ENCODE measurements at regions not wholly inside any gene's neighbourhood (a gene's known extent, or its start where the extent isn't known, plus 50 kb on each side); places are given as distances from the start of the nearest gene placed in this dataset.

DNA sequence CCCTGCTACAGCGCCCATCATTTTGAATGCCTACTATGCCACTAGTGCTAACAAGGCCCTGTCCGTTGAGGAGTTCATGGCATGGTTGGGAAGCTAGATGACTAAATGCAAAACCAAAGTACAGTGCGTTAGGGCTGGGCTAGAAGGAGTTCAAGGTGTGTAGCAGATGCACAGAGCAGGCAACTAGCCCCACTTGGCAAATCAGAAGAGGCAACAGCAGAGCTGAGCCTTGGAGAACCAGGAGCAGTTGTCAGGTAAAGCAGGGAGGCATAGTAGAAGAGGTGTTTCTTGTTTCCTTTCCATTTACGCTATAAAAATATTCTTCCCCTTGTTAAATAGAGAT, 146.6 kb upstream of the CPEB2 start:
- peak; percentile 49 for DNase-seq (ENCODE audit: low read depth)
- TF ChIP-seq, protein P1, sequence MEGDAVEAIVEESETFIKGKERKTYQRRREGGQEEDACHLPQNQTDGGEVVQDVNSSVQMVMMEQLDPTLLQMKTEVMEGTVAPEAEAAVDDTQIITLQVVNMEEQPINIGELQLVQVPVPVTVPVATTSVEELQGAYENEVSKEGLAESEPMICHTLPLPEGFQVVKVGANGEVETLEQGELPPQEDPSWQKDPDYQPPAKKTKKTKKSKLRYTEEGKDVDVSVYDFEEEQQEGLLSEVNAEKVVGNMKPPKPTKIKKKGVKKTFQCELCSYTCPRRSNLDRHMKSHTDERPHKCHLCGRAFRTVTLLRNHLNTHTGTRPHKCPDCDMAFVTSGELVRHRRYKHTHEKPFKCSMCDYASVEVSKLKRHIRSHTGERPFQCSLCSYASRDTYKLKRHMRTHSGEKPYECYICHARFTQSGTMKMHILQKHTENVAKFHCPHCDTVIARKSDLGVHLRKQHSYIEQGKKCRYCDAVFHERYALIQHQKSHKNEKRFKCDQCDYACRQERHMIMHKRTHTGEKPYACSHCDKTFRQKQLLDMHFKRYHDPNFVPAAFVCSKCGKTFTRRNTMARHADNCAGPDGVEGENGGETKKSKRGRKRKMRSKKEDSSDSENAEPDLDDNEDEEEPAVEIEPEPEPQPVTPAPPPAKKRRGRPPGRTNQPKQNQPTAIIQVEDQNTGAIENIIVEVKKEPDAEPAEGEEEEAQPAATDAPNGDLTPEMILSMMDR (IDR thresholded peaks at IDR 0.05; ENCODE audit: insufficient read depth, low read depth, low read length, missing control alignments), result no peak
- H3K4me3 ChIP-seq (ENCODE audit: low read depth, low read length), result no peak overlapping the region

DNA sequence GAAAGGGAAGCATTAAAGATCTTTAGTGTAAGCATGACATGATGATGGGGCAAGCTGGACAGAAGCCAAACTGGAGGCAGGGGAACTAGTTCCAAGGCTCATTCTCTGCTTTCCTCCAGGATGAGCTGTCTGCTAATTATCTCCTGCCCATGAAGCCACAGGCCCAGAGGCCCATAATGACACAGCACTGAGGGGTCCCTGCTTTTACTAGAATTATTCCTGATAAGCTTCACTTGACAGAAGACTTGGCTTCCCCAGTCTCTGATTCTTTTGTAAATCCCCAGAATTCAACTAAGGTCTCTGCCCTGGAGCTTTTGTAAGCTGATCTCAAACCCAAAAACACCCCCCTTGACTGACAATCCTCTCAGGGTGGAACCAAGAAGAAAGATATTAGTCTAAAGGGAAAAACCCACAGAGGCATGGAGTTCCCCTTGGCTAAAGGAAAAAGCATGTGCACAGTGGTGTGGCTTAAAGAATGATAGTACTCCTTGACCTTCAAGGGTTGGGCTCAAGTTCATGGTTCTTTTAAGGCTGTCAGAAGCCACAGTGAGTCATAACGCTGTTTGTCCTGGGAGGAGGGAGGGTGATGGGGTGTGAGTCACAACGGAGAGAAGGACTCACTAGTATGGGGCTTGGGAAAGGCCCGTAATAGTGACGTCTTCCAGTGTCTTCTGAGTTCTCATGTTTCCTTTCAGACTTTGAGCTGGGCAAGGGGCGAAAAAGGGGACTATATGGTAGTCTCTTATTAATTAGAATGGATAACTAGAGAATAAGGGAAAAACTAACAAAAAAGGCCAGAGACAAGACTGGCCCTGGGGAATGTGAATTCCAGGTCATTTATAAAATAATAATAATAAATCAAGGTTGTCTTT, 146.0 kb upstream of the CPEB2 start:
- no peak overlapping the region for H3K4me3 ChIP-seq (ENCODE audit: low read depth, low read length)
- TF ChIP-seq, protein P1 (IDR thresholded peaks at IDR 0.05; ENCODE audit: insufficient read depth, low read depth, low read length, missing control alignments), result no peak
- DNase-seq (ENCODE audit: low read depth), result peak; percentile 94

DNA sequence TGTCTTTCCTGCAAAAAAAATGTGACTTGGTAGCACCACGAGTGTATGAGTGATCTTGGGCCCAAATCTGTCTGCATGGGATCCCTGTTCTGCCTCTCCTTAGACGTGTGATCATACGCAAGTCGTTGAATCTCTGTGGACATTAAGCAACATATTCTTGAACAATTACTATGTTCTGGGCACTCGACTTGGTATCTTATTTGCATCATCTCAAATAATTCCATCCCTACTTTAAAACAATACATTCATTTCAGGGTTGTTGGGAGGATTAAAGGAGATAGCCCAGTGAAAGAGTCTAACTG, 145.4 kb upstream of the CPEB2 start:
- TF ChIP-seq, protein P1 (IDR thresholded peaks at IDR 0.05; ENCODE audit: insufficient read depth, low read depth, low read length, missing control alignments), result no peak
- DNase-seq (ENCODE audit: low read depth), result no peak
- H3K4me3 ChIP-seq (ENCODE audit: low read depth, low read length), result no peak overlapping the region

DNA sequence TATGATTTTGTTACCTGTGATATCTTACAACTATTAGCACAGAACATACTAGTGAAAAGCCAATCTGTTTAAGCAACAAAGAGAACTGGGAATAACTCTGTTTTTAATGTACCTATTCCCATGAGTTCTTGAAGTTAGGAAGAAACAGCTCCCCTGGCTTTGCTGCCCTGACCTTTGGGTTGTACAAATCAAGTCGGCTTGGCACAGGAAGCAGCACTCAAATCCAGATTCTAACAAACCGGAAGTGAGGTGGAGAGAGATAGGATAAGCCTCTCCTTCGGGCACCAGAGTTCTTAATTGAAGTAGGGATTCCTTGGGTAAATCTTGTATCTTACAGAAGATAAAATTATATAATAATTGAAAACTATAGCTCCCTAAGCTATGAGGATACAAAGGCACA, 144.8 kb upstream of the CPEB2 start:
- DNase-seq (ENCODE audit: low read depth), result no peak
- TF ChIP-seq, protein P1 (IDR thresholded peaks at IDR 0.05; ENCODE audit: insufficient read depth, low read depth, low read length, missing control alignments), result no peak
- no peak overlapping the region for H3K4me3 ChIP-seq (ENCODE audit: low read depth, low read length)

DNA sequence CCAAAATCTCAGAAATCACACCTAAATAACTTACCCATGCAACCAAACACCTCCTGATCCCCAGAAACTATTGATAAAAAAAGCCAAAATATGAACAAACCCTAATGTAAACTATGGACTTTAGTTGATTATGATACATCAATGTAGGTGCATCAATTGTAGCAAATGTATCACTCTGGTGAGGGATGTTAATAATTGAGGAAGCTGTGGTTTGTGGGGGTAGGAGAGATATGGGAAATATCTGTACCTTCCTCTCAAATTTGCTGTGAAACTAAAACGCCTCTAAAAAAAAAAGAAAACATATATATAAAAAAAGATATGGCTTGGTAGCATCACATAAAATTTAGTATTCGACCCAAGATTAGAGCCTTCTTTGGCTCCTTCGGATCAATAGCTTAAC, 144.3 kb upstream of the CPEB2 start:
- no peak overlapping the region for H3K4me3 ChIP-seq (ENCODE audit: low read depth, low read length)
- TF ChIP-seq, protein P1 (IDR thresholded peaks at IDR 0.05; ENCODE audit: insufficient read depth, low read depth, low read length, missing control alignments), result no peak
- no peak for DNase-seq (ENCODE audit: low read depth)

DNA sequence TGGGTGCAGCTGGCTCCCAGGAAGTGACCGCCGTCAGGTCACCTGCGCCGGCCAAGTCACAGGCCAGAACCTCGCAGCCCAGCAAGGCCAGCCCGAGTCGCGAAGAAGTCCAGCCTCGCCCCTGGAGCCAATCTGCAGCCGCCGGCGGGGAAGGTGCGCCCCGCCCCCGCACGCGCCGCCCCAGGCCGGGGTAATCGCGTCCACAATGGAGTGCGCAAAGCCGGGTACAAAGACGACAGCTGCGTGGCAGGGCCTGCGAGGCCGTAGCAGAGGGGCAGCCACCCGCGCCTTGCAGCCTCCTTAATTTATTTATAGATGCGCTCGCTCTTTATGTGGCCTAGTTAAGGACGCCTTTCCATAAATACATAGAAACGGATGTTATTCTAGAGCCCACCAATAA, 139.4 kb upstream of the CPEB2 start:
- no peak overlapping the region for H3K4me3 ChIP-seq (ENCODE audit: low read depth, low read length)
- DNase-seq (ENCODE audit: low read depth), result no peak
- TF ChIP-seq, protein P1 (IDR thresholded peaks at IDR 0.05; ENCODE audit: insufficient read depth, low read depth, low read length, missing control alignments), result no peak

Measured in GM12865 (cell line).